Inflammatory macrophage (primary cell): ENCODE measurements at regions not wholly inside any gene's neighbourhood (a gene's known extent, or its start where the extent isn't known, plus 50 kb on each side); places are given as distances from the start of the nearest gene placed in this dataset.
"Not testable (repeated sequence)": the region's sequence is repeated elsewhere in the genome, so short reads cannot be mapped to it uniquely, and the experiment has no call there.

ENCODE experiments used
- DNase-seq, 2 donors: peaks; one replicate each; pipeline ENCODE4 v3.0.0-alpha.2; 2020 to 2022

DNA sequence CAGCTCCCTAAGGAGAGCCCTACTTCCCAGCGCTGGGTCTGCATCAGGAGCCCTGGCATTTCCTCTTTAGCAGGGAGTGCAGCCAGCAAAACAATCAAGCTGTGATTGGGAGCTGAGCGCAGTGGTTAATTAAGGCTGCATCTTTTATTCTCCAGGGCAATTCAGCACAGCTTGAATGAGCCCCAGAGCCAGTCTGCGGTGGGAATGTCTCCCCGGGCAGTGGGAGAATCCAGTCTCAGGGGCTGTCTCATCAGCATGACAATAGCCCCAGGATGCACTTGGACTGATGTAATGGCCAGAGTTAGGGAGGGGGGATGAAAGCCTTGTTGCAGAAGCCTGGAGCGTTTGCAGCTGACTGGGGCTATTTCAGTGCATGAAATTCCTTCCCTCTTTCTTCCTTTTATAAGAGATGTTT lies 292.6 kb upstream of the SOX9 start:
- DNase-seq: no peak

DNA sequence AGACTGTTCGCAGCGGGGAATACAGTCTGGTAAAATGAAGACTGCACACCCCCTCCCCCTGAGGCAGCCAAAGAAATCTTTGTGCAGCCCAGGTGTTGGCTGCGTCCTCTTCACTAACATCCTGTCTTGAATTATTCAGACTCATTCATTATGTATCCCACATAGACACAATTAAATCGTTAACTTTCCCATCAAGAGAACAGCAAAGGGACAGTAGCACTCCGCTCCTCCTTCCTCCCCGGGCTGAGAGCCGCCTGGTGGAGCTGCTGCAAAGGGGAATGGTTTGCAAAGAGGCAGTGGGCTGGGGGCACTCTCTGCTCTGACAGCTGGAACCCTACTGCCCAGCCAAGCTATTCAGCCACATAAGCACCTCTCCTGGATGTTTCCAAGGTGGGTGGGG lies 290.0 kb upstream of the SOX9 start:
- no peak for DNase-seq

DNA sequence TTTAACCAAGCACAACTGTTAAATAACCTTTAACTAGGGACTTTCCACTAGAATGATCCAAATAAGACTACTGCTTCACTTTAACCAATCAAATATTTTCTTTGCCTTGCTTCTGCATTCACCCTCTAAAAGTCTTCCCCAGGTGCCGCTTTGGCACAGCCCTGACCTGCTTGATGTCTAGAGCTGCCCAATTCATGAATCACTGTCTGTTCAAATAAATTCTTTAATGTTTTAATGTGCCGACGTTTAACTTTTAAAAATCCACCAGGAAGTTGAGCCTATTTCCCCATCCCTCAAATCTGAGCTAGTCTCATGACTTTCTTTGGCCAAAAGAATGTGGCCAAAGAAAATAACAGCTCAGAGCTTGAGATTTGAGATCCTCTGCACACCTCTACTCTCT lies 277.8 kb upstream of the SOX9 start:
- no peak for DNase-seq

DNA sequence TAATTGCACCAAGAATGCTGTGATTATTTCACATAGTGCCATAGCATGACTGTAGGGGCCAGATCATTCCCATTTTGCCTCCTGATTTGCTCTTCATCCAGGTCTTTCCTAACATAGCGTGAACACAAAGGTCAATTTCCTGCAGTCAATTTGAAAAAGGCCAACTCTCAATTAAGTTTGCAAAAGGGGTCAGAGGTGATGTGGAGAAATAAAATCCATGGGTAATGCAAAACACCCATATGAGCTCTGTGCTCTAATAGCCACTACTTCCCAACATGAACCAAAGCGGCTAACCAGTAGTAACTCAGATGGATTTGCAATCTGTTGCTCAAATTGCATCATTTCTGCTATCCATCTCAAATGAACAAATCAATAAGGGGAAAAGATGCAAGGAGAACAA lies 275.5 kb upstream of the SOX9 start:
- DNase-seq: no peak

DNA sequence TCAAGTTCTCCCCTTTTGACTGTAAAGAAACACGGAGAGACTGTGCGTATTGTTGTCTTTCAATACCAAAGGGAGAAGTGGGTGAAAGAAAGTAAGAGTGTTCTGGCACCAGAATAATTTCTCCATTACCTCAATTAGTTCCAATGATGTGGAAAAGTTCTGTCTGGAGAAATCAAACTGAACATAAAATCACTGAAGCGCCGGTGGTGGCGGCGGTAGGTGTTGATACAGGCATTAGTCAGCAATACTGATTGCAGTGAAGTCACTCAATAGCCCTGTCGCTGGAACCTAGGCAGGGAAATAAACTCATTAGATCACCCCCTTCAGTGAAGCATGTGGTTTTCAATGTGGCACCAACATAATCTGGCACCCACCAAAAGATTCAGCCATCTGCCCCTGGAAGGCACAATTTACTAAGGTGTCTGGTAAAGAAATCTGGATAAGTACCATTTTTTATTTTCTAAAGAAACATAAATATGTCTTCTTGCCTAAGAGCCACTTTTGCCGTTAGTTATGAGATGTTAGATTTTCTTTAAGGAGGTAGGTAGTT lies 274.2 kb upstream of the SOX9 start:
- no peak for DNase-seq

DNA sequence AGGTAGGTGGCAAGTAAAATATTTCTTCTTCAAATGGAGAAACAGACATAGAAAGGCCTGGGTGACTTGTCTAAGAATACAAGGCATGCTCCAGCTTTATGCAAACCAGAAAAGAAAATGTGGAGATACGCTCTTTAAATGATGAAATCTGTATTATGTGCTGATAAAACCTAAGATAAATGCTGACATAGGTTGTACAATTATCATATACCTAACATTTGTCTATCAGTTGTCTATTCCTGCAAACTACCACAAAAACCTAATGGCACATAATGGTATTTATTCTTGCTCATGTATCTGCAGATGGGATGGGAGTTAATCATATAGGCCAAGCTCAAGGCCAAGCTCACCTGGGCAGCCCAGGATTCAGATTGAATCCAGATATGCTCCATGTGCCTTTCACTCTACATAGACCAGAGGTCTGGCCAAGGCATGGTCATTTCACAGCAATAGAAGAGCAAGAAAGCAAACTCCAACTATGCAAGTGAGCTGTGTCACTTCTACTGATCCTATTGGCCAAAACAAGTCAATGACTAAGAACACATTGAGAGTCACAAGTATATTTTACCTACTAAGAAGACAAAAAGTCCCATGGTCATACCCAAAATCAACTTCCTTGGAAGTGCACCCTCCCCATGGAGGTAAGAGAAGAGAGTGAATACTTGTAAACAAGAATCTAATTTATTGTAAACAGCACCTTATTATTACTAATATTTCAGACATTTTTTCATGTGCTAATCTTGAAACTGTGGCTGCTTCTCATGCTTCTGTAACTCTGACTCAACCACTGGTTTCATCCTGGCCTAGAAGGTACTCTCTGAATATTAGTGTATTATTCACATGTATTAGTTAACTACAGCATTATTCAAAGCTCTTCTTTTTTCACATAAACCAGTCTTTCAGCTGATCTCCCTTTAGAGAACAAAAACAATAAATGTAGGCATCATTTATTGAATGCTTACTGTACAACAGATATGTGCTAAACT lies 270.7 kb upstream of the SOX9 start:
- no peak for DNase-seq

DNA sequence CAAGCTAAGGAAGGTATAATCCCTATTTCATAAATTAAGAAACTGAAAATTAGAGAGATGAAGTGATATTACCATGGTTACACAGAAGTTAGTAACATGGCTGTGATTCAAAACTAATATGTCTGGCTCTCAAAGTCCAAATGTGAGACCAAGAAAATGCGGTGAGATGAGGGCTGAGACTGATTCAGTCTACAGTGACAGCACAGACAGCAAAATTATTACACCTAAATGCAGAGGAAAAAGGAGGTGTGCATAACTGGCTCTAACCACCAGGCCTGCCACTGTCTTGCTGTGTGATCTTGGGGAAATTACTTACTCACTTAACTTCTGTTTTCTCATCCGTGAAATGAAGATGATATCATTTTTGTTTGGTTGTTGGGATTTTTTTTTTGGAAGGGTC lies 270.0 kb upstream of the SOX9 start:
- DNase-seq: no peak

DNA sequence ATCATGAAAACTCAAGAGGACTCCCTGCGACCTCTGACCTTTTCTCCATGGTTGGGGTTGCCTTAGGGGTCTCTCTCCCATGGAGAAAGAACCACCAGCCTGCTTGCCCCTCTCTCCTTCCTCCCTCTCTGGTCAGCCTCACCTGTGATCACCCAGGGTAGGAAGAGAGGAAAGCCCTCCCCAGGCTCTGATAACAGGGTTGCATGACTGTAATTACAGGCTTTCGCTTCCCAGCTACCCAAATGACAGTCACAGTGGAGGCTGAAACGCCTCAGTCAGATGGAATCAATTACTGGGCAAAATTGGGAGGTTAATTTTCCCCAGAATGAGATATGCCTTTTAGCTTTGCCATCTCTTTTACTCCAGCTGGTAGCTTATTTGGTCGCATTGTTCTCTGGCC lies 265.8 kb upstream of the SOX9 start:
- no peak for DNase-seq

DNA sequence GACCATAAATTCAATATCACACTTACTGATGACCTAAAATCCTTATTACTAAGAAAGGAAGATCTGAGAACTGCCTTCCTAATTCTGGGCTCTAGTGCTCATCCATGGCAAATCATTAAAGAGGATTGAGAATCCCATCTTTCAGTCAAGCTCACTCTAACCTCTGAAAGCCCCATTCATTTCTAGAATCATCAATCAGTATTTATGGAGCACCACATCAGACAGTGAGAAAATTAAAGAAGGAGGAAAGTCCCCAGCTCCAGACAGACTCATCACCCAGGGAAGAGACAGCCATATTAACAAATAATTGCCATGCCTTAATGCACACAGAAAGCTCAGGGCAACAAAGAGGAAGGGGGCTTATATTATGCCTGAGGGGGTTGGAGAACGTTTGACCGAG lies 256.1 kb upstream of the SOX9 start:
- DNase-seq: no peak

DNA sequence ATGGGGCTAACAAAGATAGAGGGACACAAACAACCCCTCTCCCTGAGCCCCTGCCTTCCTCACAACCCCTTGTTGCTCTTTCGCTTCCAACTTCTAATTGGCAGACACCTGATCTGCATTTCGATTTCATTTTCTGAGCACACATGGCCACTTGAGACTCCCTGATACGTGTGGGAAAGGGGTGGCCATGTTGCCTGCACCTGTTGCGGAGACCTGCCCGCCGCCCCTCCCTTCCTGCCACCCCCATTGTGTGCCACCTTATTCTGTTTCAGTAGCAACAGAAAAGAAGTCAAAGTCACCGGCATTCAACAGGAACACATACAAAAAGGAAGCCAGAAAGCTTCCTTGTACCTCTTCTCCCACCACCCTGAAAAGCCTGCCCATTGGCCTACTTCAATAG lies 254.7 kb upstream of the SOX9 start:
- no peak for DNase-seq

DNA sequence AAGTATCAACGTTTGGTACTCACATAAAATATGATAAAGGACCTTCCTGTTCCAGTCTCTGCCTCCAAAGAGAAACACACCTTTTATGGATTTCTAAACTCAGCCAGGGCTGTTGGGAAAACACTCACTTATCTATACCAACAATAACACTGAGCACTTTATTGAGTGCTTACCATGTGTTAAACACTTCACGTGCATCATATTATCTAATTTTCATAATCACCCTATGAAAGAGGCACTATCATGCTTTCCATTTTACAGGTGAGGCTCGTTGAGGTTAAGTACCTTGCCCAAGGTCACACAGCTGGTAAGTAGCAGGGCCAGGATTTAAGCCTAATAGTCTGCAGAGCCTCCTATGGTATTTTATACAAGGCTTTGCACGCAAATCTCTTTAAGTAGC lies 251.5 kb upstream of the SOX9 start:
- no peak for DNase-seq

DNA sequence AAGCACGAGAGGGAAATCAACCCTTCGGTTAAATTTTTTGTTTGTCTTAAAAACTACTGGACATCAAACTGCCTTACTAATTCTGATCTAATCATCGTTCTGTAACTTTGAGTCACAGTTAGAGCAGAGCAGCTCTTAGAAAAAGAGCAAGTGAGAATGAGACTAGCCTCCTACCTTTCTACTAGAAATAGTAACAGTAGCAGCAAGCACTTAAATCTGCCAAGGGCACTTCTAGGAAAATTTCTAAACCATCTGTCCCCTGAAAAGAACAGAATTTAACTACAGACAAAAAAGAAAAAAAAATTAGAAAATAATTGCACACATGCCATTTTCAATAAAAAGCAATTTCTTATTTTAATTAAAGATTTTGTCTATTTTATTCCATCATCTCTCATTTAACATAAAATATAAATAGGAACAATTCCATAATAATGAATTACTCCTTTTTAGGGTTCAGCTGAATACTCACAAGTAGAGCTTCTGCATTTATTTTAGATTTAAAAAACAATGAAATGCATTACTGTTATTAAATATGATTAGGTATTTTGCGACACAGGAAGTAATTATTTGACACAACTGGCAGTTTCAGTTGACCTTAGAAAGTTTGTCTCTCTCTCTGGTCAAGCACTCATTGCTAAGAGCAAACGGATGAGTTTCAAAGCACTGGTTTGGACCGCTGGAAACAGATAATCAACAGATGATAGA lies 250.8 kb upstream of the SOX9 start:
- no peak for DNase-seq

DNA sequence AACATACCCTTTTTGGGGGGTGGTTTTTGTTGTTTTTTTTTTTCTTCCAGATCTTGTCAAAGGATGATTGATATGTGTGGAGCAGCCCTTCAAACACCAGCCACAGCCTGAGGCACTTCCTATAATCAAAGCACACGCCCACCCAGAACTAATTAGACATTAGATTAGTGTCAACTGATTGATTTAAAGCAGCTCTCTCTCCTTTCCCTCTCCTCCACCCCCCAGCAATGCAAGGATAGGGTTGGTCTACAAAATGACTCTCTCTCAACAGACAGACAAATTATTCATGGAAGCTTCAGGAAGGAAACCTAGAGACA lies 250.3 kb upstream of the SOX9 start:
- DNase-seq: no peak

DNA sequence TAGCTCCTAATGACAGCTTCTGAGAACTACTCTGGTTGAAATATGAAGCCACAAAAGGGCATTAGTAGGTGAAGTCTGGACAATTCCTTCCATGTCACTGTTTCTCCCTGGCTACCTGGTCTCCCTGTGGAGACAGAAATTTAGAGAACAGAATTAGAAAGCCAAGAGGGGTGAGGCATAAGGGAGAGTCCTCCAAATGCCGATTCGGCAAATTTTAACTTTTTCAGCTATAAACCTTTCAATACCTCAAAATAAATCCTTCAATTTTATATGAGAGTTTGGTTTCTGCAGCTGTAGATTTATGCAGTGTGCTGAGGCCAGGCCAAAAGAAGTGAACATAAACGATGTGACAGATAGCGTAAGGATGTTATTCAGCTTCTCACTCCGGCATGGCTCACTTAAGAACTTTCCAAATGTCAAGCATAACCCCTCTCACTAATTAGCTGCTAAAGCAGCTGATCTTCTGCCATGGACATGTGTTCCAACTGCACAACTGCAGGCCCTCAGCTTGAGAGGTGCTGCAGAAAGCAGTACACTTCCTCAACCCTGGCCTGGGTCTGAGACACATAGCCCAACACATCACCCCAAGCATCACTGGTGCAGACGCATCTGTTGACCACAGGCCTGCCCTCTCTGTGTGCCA lies 247.9 kb upstream of the SOX9 start:
- DNase-seq: no peak

DNA sequence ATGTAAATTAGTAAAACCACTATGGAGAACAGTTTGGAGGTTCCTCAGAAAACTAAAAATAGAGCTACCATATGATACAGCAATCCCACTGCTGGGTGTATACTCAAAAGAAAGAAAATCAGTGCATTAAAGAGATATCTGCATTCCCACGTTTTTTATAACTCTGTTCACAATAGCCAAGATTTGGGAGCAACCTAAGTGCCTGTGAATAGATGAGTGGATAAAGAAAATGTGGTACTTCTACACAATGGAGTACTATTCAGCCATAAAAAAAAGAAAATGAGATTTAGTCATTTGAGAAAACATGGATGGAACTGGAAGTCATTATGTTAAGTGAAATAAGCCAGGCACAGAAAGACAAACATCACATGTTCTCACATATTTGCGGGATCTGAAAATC lies 246.0 kb upstream of the SOX9 start:
- DNase-seq: not testable (repeated sequence)

DNA sequence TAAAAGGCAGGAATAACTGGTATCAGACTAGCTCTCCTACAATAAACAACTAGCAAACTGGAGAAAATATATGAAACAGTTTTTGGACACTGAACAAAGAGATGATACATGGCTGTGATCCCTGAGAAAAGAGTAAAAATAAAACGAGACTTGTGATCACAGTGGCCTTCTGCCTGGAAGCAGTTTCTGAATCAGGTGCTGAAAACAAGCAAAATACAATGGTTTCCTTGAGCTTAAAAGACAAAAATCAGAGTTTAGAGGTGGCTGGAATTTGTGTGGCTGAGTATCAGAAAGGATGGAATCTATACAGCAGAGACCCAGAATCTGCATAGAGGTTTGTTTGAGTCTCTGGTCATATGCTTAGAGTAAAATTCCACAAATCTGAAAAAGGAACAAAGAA lies 242.5 kb upstream of the SOX9 start:
- no peak for DNase-seq

DNA sequence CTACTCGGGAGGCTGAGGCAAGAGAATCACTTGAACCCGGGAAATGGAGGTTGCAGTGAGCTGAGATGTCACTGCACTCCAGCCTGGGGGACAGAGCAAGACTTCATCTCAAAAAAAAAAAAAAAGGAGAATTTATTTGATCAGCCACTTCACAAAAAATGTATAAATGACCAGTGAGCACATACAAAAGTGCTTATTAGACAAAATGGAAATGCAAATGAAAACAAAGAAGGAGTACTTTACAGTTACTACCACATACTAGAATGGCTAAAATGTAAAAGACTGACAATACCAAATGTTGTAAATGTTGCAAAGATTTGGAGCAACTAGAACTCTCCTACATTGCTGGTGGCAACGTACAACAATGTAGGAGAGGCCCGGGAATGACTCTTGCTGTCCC lies 241.8 kb upstream of the SOX9 start:
- no peak for DNase-seq

DNA sequence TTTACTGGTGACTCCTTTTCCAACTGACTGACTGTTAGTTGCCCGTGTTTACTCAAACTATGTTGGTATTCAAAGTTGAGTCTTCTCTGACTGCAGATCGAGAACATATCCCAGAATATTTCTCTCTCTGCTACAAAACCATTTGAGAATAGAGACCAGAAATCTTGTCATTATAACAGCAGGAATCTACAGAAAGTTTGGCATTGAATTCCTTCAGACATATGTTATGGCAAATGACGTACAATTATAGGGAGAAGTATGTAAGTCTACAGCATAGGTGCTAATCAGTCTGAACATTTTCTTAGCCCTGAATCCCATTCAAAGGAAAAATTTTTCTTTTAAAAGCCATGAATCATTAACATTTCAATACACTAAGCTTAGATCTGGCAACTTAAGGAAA lies 239.8 kb upstream of the SOX9 start:
- no peak for DNase-seq

DNA sequence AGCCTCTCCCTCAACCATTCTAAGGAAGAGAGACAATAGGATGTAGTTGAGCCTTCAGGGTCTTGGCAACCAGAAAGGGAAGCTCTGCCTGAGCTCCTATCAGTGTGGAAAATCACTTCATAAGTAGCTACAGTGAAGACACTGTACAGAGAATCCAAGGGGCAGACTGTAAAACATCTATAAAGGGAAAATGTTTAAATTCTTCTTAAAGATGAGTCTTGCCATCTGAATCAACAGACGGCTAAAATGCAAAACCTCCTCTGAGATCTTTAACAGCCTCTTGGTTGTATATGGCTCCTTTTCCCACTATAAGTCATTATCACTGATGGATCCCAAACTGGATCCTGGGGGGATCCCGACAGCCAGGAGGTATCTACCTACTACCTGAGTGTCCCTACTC lies 239.2 kb upstream of the SOX9 start:
- DNase-seq: no peak

DNA sequence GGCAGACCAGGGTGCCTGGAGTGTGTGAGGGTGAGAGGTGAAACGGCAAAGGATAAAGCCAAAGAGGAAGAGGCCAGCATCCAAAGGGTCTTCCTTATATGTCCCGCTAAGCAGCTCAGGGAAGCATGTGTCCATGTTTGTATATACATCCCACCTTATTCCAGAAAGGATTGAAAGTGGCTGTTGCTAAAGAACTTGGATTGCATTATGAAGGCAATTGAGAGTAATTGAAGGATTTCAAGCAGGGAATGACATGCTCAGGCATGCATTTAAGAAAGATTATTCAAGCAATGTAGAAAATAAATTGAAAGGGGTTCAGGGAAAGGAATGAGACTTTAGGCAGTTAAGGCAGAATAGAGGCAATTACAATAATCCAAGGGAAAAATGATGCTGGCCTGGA lies 237.6 kb upstream of the SOX9 start:
- no peak for DNase-seq

DNA sequence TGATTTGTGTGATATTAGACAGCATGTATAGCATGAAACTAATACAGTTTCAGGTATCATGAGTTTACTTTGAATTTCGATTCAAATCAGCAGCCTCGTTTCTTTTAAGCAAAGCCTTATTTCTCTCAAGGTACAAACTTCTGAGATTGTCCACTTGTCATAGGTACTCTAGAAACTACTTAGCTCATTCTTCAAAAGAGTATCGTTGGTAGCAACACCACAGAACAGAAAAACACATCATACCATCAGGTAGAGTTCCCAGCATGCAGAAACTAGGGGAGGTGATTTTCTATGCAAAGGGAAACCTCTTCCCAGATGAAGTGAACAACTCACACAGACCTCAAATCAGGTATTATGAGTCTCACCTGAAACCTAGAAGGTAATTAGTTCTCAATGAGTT lies 237.0 kb upstream of the SOX9 start:
- DNase-seq: no peak

DNA sequence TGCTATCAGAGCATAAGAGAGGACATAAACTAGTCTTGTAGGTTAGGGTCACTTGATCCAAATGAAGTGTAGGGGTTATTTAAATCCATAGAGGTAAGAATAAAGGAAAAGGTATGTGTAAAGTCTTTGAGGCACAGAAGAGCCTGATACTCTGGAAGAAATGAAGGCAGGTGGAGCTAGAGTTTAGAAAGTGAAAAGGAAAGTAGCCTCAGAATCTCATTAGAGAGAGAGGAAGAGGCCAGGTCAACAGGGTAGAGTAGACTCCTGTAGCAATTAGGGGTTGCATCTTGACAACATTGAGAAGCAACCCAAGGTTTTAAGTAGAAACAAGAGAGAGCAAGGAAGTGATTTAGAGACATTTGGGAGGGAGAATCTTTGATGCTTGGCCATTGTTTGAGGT lies 235.2 kb upstream of the SOX9 start:
- DNase-seq: no peak

DNA sequence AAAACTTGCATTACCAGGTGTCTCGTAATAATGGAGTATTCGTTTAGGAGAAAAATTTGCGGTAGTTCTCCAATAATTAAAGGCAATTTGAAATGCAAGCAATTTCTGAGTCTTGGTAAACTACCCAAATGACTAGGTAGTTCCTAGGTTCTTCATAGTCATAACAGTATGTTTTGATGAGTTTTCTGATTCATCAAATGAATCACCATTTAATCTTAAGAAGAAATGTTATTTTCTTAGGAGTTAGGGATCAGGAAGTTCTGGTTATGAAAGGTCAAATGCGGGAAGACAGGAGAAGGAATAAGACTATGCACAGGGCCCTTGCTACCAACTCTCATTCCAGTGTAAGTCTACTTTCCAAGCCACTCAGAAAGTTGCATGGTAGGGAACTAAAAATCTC lies 221.5 kb upstream of the SOX9 start:
- DNase-seq: no peak
